ENCODE measurements at regions not wholly inside any gene's neighbourhood (a gene's known extent, or its start where the extent isn't known, plus 50 kb on each side); places are given as distances from the start of the nearest gene placed in this dataset.
"Not testable (repeated sequence)": the region's sequence is repeated elsewhere in the genome, so short reads cannot be mapped to it uniquely, and the experiment has no call there.

GRCh38 chr5:56383761-56384160 is 150.6 kb upstream of the ANKRD55 start:
- DNase-seq (ENCODE audit: low read depth in 2 of 2) = no peak

- DNase-seq (ENCODE audit: low read depth in 2 of 2) = no peak
Observed at GRCh38 chr5:56382896-56383295, 149.8 kb upstream of the ANKRD55 start.

GRCh38 chr5:56377573-56377972 is 144.4 kb upstream of the ANKRD55 start:
- no peak for DNase-seq (ENCODE audit: low read depth in 2 of 2)

GRCh38 chr5:56376128-56376527 is 143.0 kb upstream of the ANKRD55 start:
- DNase-seq (ENCODE audit: low read depth in 2 of 2) = no peak

- no peak for DNase-seq (ENCODE audit: low read depth in 2 of 2)
Observed at GRCh38 chr5:56375011-56375410, 141.9 kb upstream of the ANKRD55 start.

GRCh38 chr5:56372491-56372890 is 139.4 kb upstream of the ANKRD55 start:
- not testable (repeated sequence) for DNase-seq (ENCODE audit: low read depth in 2 of 2)

GRCh38 chr5:56369361-56369811 is 136.3 kb upstream of the ANKRD55 start:
- DNase-seq (ENCODE audit: low read depth in 2 of 2) = no peak

- DNase-seq (ENCODE audit: low read depth in 2 of 2) = no peak
Observed at GRCh38 chr5:56367748-56368147, 134.6 kb upstream of the ANKRD55 start.

- DNase-seq (ENCODE audit: low read depth in 2 of 2) = no peak
Observed at GRCh38 chr5:56366986-56367385, 133.9 kb upstream of the ANKRD55 start.

GRCh38 chr5:56361398-56361797 is 128.3 kb upstream of the ANKRD55 start:
- DNase-seq (ENCODE audit: low read depth in 2 of 2) = no peak

GRCh38 chr5:56360816-56361215 is 127.7 kb upstream of the ANKRD55 start:
- DNase-seq (ENCODE audit: low read depth in 2 of 2) = no peak

GRCh38 chr5:56359809-56360685 is 126.9 kb upstream of the ANKRD55 start:
- DNase-seq (ENCODE audit: low read depth in 2 of 2) = no peak

GRCh38 chr5:56358703-56359681 is 125.9 kb upstream of the ANKRD55 start:
- no peak for DNase-seq (ENCODE audit: low read depth in 2 of 2)

- no peak for DNase-seq (ENCODE audit: low read depth in 2 of 2)
Observed at GRCh38 chr5:56358046-56358445, 124.9 kb upstream of the ANKRD55 start.

GRCh38 chr5:56357426-56357825 is 124.3 kb upstream of the ANKRD55 start:
- no peak for DNase-seq (ENCODE audit: low read depth in 2 of 2)

GRCh38 chr5:56356836-56357160 is 123.7 kb upstream of the ANKRD55 start:
- DNase-seq (ENCODE audit: low read depth in 2 of 2) = no peak

- no peak for DNase-seq (ENCODE audit: low read depth in 2 of 2)
Observed at GRCh38 chr5:56356121-56356835, 123.1 kb upstream of the ANKRD55 start.

GRCh38 chr5:56354836-56355235 is 121.7 kb upstream of the ANKRD55 start:
- DNase-seq (ENCODE audit: low read depth in 2 of 2) = no peak

GRCh38 chr5:56352808-56353590 is 119.9 kb upstream of the ANKRD55 start:
- no peak for DNase-seq (ENCODE audit: low read depth in 2 of 2)

GRCh38 chr5:56350597-56351170 is 117.6 kb upstream of the ANKRD55 start:
- no peak for DNase-seq (ENCODE audit: low read depth in 2 of 2)
